Left lung (tissue), 4 donors: ENCODE measurements at regions not wholly inside any gene's neighbourhood (a gene's known extent, or its start where the extent isn't known, plus 50 kb on each side); places are given as distances from the start of the nearest gene placed in this dataset.

ENCODE experiments used
- ATAC-seq: fragments of 200-7000 bp; cut with Tn5 transposase; one replicate; pipeline ENCODE4 v1.9.1; 2020; ENCODE audit warnings: moderate library complexity
- DNase-seq, 4 donors: peaks; one replicate each; pipeline ENCODE4 v3.0.0-alpha.2; 2013 to 2020
- H3K27ac ChIP-seq, 2 donors: fragments of 200-600 bp; sonication (generic) in 1 of 2; one replicate each; pipeline versions ENCODE4 v1.5.0 to v1.8.0; 2020 to 2021
- H3K27me3 ChIP-seq, 2 donors: fragments of 200-600 bp; sonication (generic) in 1 of 2; one replicate each; pipeline versions ENCODE4 v1.5.0 to v1.8.0; 2020 to 2021
- H3K36me3 ChIP-seq, 2 donors: fragments of 200-600 bp; sonication (generic) in 1 of 2; one replicate each; pipeline versions ENCODE4 v1.5.0 to v1.8.0; 2020 to 2021
- H3K4me1 ChIP-seq, 2 donors: fragments of 200-600 bp; one replicate each; pipeline ENCODE4 v1.8.0; 2021
- H3K4me3 ChIP-seq, 2 donors: fragments of 200-600 bp; sonication (generic) in 1 of 2; one replicate each; pipeline versions ENCODE4 v1.5.0 to v1.8.0; 2020 to 2021; ENCODE audit warnings: mild to moderate bottlenecking in 1 of 2
- H3K9me3 ChIP-seq, 2 donors: fragments of 200-600 bp; sonication (generic) in 1 of 2; one replicate each; pipeline versions ENCODE4 v1.5.0 to v1.8.0; 2020 to 2021
- intact Hi-C, 2 donors: fragments of 100-400 bp; cut with DNase I; formaldehyde crosslinking; loops; one replicate each; pipeline versions ENCODE4 v1.11.2 to v1.14.2; 2022
- TF ChIP-seq, protein P1 (sequence below), 2 donors: fragments of 200-600 bp; sonication (generic) in 1 of 2; IDR thresholded peaks; one replicate each; pipeline versions ENCODE4 v1.5.0 to v1.8.0; 2021; ENCODE audit warnings: antibody characterized with exemption in 2 of 2
- donor health status: DM: no; HTN: yes; CAD: no.
- donor health status: DM: no; HTN: no; CAD: no.

DNA sequence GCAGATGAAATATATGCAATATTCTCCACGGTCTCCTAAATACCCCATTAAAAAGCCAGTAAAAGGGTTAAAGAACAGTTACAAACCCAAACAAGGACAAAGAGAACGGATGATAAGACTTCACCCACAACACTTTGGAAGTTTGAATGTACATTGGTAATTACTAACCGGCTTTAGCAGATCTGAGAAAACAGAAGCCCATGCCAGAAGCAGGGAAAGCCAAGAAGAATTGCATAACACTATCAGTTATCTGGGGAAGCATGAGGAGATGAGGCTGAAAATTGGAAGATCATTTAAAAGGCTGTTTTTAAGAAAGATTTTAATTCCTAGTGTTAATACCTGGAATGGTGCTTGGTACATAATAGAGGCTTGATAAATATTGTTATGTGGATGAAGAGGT, 55.6 kb upstream of the MYBPC1 start:
- Histone ChIP-seq H3K36me3 (no peaks in the 10 kb centered on the region), H3K27ac (no peak overlapping the region), H3K4me3 (no peak overlapping the region), H3K27me3 (no peaks in the 10 kb centered on the region), H3K4me1 (no peaks in the 10 kb centered on the region), H3K9me3 (no peaks in the 10 kb centered on the region)
- TF ChIP-seq, protein P1, sequence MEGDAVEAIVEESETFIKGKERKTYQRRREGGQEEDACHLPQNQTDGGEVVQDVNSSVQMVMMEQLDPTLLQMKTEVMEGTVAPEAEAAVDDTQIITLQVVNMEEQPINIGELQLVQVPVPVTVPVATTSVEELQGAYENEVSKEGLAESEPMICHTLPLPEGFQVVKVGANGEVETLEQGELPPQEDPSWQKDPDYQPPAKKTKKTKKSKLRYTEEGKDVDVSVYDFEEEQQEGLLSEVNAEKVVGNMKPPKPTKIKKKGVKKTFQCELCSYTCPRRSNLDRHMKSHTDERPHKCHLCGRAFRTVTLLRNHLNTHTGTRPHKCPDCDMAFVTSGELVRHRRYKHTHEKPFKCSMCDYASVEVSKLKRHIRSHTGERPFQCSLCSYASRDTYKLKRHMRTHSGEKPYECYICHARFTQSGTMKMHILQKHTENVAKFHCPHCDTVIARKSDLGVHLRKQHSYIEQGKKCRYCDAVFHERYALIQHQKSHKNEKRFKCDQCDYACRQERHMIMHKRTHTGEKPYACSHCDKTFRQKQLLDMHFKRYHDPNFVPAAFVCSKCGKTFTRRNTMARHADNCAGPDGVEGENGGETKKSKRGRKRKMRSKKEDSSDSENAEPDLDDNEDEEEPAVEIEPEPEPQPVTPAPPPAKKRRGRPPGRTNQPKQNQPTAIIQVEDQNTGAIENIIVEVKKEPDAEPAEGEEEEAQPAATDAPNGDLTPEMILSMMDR (IDR thresholded peaks at IDR 0.05) = no peak
- no peak for ATAC-seq
- peak in 2 of 4 donors; percentile 65 to 83 for DNase-seq
- intact Hi-C loops = no loop called here
